GM10248 (cell line): ENCODE measurements at regions not wholly inside any gene's neighbourhood (a gene's known extent, or its start where the extent isn't known, plus 50 kb on each side); places are given as distances from the start of the nearest gene placed in this dataset.

Source experiments
- CTCF ChIA-PET: fragments of 300-600 bp; sonication (Branson Sonifier 250); formaldehyde crosslinking; extraction: SDS; loops from one replicate; lab custom pipeline; 2021; ENCODE audit warnings: antibody characterized with exemption; lab: Yijun Ruan, JAX
- POLR2A ChIA-PET: fragments of 350-650 bp; sonication (Branson Sonifier 250); formaldehyde crosslinking; extraction: SDS; loops from one replicate; lab custom pipeline; 2020; ENCODE audit warnings: antibody characterized with exemption; lab: Yijun Ruan, JAX
- DNase-seq: peaks from one replicate; pipeline ENCODE4 v3.0.0; 2012; ENCODE audit errors: extremely low spot score
- CTCF ChIP-seq: IDR thresholded peaks from 2 replicates; pipeline ENCODE4 v1.5.1; 2012; ENCODE audit warnings: mild to moderate bottlenecking, low read depth; ENCODE audit errors: extremely low read depth, missing control alignments, control extremely low read depth

- DNase-seq, result no peak
- CTCF ChIA-PET, result no interaction called here
- POLR2A ChIA-PET, result no interaction called here
- no peak for TF ChIP-seq CTCF
Observed at GRCh38 chr14:49193332-49194065, 392.7 kb downstream of the RPS29 start.

GRCh38 chr14:49191380-49191779 lies 394.8 kb downstream of the RPS29 start:
- POLR2A ChIA-PET, result no interaction called here
- DNase-seq, result no peak
- no peak for TF ChIP-seq CTCF
- CTCF ChIA-PET, result no interaction called here

GRCh38 chr14:49189375-49189774 lies 396.8 kb downstream of the RPS29 start:
- no peak for DNase-seq
- ChIA-PET POLR2A (no interaction called here), CTCF (no interaction called here)
- no peak for TF ChIP-seq CTCF

- no peak for TF ChIP-seq CTCF
- ChIA-PET CTCF (interaction anchor here (1.1 to 1.3 kb wide), 2 partner anchors 9 to 23 kb away, joined by 3 read pairs; no protein-coding TSS in a partner anchor), POLR2A (no interaction called here)
- DNase-seq, result no peak
Observed at GRCh38 chr14:49187799-49188198, 398.4 kb downstream of the RPS29 start.

- peak; percentile 79 for TF ChIP-seq CTCF
- ChIA-PET CTCF (interaction anchor here (0.8 to 1.6 kb wide), 6 partner anchors 12 to 1256 kb away, joined by 3 to 7 read pairs (median 3); no protein-coding TSS in a partner anchor), POLR2A (no interaction called here)
- DNase-seq, result peak; percentile 29
Observed at GRCh38 chr14:49173765-49174373, 412.3 kb downstream of the RPS29 start.

- no peak for DNase-seq
- CTCF ChIA-PET, result no interaction called here
- POLR2A ChIA-PET, result no interaction called here
Observed at GRCh38 chr14:49164074-49164473, 422.1 kb downstream of the RPS29 start.

More at GRCh38 chr14:49164074-49164473, 422.1 kb downstream of the RPS29 start:
- TF ChIP-seq CTCF, result no peak
